Stimulated activated memory B cell treated with anti-CD40 and anti-IgM and Interleukin-4, amounts not matched to agents 10 μg/mL and 1 μg/mL and 100 μg/mL, for 72 hours (primary cell): ENCODE measurements at regions not wholly inside any gene's neighbourhood (a gene's known extent, or its start where the extent isn't known, plus 50 kb on each side); places are given as distances from the start of the nearest gene placed in this dataset.
"Not testable (repeated sequence)": the region's sequence is repeated elsewhere in the genome, so short reads cannot be mapped to it uniquely, and the experiment has no call there.

ENCODE experiments used
- ATAC-seq: fragments of 150-1000 bp; cut with Tn5 transposase; 2 replicates; pipeline ENCODE4 v1.10.0; 2021
- H3K27ac Mint-ChIP-seq: one replicate; pipeline ENCODE4 v1.8.0; 2022; ENCODE audit warnings: mild to moderate bottlenecking, mixed read lengths
- H3K27me3 Mint-ChIP-seq: one replicate; pipeline ENCODE4 v1.8.0; 2022; ENCODE audit warnings: mixed read lengths
- H3K36me3 Mint-ChIP-seq: one replicate; pipeline ENCODE4 v1.8.0; 2022; ENCODE audit warnings: mixed read lengths
- H3K4me1 Mint-ChIP-seq: one replicate; pipeline ENCODE4 v1.8.0; 2022; ENCODE audit warnings: mixed read lengths
- H3K4me3 Mint-ChIP-seq: one replicate; pipeline ENCODE4 v1.8.0; 2022; ENCODE audit warnings: mild to moderate bottlenecking, moderate library complexity, mixed read lengths
- H3K9me3 Mint-ChIP-seq: one replicate; pipeline ENCODE4 v1.8.0; 2022; ENCODE audit warnings: mixed read lengths

DNA sequence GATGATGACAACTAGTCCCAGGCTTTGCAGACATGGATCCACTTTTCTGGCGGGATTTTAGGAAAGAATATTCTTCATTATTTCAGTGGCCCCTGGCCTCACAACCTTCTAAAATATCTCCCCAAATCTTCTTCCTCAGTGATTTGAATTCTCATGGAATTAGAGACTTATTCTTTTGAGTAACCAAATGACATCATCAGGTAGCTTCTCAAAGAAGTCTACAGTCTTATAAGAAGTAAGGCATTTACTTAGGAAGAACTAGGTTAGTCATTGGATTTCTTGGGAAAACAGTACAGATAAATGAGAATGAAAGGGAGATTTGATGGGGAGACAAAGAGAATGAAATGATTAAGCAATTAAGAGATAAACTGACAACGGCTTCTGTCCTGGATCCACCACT, 201.1 kb upstream of the PROX1 start:
- H3K4me3 Mint-ChIP-seq = no peak overlapping the region
- H3K9me3 Mint-ChIP-seq = peaks cover 3% of the 10 kb centered on the region
- H3K27me3 Mint-ChIP-seq = peaks cover 8% of the 10 kb centered on the region
- no peak for ATAC-seq
- no peaks in the 10 kb centered on the region for H3K4me1 Mint-ChIP-seq
- no peaks in the 10 kb centered on the region for H3K36me3 Mint-ChIP-seq
- no peak overlapping the region for H3K27ac Mint-ChIP-seq

DNA sequence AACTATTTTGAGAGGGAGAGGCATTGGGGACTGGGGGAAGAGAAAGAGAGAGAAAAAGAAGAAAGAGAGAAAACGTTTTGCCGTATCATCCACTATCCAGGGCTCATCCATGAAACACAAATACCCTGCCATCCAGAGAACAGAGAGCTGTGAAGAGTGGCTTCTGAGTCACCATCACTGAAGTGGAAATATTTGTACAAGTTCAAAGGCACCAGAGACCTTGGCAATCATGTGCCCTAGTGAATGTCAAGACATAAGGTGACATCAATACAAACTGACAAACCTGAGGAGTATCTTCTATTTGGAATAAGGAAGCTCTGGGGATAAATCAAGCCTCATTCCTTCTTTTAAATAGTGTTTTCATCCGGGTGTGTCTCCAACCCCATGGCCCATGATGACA, 197.2 kb upstream of the PROX1 start:
- Mint-ChIP-seq H3K36me3 (no peaks in the 10 kb centered on the region), H3K27ac (no peak overlapping the region), H3K27me3 (peaks cover 7% of the 10 kb centered on the region), H3K9me3 (peaks cover 3% of the 10 kb centered on the region), H3K4me3 (no peak overlapping the region), H3K4me1 (no peaks in the 10 kb centered on the region)
- no peak for ATAC-seq

DNA sequence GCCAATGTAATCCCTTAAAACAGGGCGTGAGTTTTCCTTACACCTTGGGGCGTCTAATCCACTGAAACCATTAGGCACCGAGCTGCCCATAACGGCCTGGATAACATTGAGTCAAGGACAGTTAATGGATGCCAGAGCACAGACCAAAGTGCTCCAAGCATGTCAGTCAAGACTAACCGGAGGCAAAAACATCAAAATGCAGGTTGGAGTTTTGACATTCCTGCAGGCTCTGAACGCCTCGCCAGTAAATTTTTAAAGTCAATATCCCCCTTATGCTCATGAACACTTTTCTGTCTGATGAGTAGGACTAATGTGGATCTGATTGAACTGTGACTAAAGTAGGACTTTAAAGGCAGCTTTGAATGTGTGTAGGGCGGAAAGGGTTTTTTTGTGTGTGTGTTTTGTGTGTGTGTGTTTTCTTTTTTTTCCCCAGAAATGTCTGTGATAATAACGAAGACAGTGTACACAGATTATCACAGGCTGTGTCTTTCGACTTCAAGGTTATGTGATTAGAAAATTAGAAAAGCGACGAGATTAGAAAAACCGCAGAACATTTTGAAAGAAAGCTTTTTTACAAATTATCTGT, 194.2 kb upstream of the PROX1 start:
- H3K4me1 Mint-ChIP-seq = no peaks in the 10 kb centered on the region
- H3K4me3 Mint-ChIP-seq = no peak overlapping the region
- no peak overlapping the region for H3K27ac Mint-ChIP-seq
- no peak for ATAC-seq
- peaks cover 3% of the 10 kb centered on the region for H3K9me3 Mint-ChIP-seq
- no peaks in the 10 kb centered on the region for H3K36me3 Mint-ChIP-seq
- no peaks in the 10 kb centered on the region for H3K27me3 Mint-ChIP-seq

DNA sequence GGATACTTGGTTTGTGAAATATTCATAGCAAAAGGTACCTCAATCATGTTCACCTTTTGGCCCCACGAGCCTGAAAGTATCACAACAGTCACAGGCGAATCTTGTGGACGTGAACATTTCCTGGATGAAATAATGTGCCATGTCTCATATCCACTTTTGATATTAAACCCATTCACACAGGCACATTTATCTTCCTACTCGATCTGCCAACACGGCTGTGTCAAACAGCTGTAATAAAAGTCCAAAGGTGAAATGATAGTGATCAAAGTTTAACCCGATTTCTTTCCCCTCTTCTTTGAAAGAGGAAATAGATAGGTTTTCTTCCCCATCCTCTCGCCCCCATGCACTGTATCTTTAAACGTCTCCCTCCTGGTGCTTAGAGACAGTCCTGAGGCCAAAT, 191.2 kb upstream of the PROX1 start:
- Mint-ChIP-seq H3K27ac (no peak overlapping the region), H3K4me1 (no peaks in the 10 kb centered on the region), H3K9me3 (peaks cover 2% of the 10 kb centered on the region), H3K4me3 (no peak overlapping the region), H3K36me3 (no peaks in the 10 kb centered on the region), H3K27me3 (no peaks in the 10 kb centered on the region)
- no peak for ATAC-seq

DNA sequence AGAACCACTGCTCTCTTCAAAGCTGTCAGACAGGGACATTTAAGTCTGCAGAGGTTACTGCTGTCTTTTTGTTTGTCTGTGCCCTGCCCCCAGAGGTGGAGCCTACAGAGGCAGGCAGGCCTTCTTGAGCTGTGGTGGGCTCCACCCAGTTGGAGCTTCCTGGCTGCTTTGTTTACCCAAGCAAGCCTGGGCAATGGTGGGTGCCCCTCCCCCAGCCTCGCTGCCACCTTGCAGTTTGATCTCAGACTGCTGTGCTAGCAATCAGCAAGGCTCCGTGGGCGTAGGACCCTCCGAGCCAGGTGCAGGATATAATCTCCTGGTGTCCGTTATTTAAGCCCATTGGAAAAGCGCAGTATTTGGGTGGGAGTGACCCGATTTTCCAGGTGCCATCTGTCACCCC, 179.5 kb upstream of the PROX1 start:
- H3K27me3 Mint-ChIP-seq, H3K9me3 Mint-ChIP-seq, H3K27ac Mint-ChIP-seq, H3K4me3 Mint-ChIP-seq, H3K4me1 Mint-ChIP-seq, ATAC-seq, H3K36me3 Mint-ChIP-seq: not testable (repeated sequence)

DNA sequence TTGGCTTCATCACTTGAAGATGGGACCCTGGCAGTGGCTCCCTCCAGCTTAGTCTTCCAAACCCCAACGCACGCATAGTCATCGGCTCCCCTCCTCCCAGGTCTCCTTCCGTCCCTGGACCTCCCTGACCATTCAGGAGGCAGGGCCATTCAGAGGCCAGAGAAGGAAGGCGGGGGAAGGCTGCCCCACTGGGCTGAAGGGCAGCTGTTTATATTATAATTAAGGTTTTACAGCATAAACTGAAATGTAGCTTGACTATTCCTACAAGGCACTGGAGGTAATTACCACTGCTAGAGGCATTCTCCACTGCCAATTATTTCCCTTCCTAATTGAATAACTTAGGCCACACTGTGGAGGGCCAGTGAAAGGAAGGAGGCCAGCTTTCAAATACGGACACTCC, 170.6 kb upstream of the PROX1 start:
- H3K27me3 Mint-ChIP-seq = no peaks in the 10 kb centered on the region
- H3K4me1 Mint-ChIP-seq = no peaks in the 10 kb centered on the region
- H3K9me3 Mint-ChIP-seq = no peaks in the 10 kb centered on the region
- no peak overlapping the region for H3K4me3 Mint-ChIP-seq
- no peak for ATAC-seq
- H3K36me3 Mint-ChIP-seq = no peaks in the 10 kb centered on the region
- H3K27ac Mint-ChIP-seq = no peak overlapping the region

DNA sequence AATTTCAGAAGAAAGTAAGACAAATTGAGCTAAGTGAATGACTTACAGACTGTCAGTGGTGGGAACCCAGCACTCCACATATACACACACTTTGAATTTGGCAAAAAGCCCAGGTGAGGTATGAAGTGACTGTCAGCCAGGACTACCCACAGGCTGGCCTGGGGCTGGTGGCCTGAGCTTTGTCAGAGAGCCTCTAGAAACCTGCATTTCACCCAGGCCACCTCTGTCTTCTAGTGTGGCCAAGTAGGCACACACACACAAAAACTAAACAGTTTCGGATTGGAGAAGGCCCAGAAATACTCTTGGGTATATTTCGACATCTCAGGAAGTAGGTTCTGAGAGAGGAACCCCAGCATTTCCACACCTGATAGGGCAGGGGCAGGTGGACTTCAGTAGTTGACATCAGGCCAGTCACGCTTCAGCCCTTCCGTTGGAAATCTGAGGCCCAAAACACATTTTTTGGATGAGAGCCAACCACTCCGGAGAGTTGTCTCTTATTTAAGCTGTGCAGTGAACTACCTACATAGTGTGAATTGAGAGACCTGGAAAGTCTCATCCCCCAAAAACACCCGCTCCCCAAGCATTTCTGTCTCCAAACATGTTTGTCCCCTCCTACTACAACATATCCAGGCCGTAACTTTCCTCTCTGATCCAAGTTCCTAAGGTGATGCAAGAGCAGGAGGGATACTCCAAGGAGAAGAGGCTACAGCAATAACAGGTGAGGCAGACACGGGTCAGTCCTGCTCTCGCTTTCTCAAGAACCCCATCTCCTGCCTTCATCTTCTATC, 167.2 kb upstream of the PROX1 start:
- no peak overlapping the region for H3K4me3 Mint-ChIP-seq
- no peak for ATAC-seq
- no peaks in the 10 kb centered on the region for H3K27me3 Mint-ChIP-seq
- H3K9me3 Mint-ChIP-seq = no peaks in the 10 kb centered on the region
- no peaks in the 10 kb centered on the region for H3K36me3 Mint-ChIP-seq
- H3K4me1 Mint-ChIP-seq = no peaks in the 10 kb centered on the region
- H3K27ac Mint-ChIP-seq = no peak overlapping the region

DNA sequence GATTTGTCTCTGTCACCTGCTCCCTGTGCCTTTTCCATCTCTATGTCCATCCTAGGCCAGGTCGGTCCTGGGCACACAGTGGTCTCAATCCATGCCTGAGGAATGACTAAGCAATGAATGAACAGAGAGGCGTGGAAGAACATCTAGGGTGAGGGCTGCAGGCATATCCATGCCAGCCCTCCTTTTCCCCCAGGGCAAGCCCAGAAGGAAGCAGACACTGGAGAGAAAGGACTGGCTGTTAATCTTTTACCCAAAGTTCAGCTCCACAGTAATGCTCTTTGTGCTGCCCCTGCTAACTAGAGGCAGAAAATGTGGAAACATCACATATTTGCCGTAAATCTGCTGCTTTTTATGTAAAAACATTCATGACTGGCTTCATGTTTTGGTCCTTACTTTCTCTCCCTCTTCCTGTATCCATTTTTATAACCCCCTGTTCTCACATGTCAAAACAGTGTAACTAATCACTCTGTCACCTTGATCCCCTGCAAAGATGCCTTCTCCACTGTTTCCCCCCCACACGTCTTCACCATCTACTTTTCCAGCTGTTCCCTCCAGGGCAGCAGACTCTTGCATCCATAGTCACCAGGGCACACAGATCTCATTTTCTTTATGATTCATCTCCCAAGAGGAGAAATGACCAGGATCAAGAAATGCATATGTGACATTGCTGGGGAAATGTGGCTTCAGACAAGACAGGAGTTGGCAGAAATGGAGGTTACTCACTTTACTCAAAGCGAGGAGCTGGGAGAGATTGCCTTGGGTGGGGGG, 166.4 kb upstream of the PROX1 start:
- no peaks in the 10 kb centered on the region for H3K4me1 Mint-ChIP-seq

DNA sequence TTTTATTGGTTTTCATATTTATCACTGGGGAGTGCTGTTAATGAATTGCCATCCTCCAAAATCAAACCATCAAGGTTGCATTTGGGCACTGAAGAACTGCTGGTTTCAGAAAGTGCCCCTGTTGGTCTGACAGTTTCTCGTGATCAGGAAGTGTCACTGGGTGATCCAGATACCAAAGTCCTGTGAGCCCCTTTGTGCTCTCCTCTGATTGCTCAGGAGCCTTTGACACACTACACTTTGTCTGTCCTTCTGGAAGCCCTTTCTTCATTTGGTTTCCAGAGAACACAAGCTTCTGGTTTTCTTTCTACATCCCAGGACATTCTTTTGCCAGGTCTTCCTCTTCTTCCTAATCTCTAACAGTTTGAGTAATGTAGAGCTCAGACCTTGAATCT, 165.8 kb upstream of the PROX1 start:
- Mint-ChIP-seq H3K9me3 (no peaks in the 10 kb centered on the region), H3K27ac (no peak overlapping the region), H3K36me3 (no peaks in the 10 kb centered on the region), H3K4me1 (no peaks in the 10 kb centered on the region), H3K27me3 (no peaks in the 10 kb centered on the region), H3K4me3 (no peak overlapping the region)
- ATAC-seq = no peak

More for the DNA sequence above, 166.4 kb upstream of the PROX1 start:
- Mint-ChIP-seq H3K27ac (no peak overlapping the region), H3K36me3 (no peaks in the 10 kb centered on the region), H3K27me3 (no peaks in the 10 kb centered on the region), H3K9me3 (no peaks in the 10 kb centered on the region), H3K4me3 (no peak overlapping the region)
- ATAC-seq = no peak

DNA sequence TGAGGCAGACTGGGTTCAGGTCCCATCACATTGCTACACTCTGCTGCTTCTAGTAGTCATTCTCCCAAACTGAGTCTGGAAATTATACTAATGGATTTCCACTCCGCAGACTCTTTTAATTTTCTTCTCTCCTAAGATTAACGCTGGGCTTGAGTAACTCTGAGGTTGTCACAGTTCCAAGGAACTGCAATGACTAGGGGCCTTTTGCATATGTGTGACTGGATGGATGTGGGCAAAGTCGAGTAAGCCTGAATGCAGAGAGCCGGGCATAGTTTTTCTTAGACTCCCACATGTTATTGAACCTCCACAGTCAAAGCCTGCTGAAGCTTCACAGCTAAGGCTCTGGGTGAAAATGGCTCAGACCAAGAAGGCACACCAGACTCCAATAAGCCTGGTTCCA, 160.9 kb upstream of the PROX1 start:
- no peaks in the 10 kb centered on the region for H3K27me3 Mint-ChIP-seq
- no peaks in the 10 kb centered on the region for H3K4me1 Mint-ChIP-seq
- ATAC-seq = no peak
- no peak overlapping the region for H3K27ac Mint-ChIP-seq
- H3K9me3 Mint-ChIP-seq = peaks cover 3% of the 10 kb centered on the region
- H3K4me3 Mint-ChIP-seq = no peak overlapping the region
- H3K36me3 Mint-ChIP-seq = no peaks in the 10 kb centered on the region

DNA sequence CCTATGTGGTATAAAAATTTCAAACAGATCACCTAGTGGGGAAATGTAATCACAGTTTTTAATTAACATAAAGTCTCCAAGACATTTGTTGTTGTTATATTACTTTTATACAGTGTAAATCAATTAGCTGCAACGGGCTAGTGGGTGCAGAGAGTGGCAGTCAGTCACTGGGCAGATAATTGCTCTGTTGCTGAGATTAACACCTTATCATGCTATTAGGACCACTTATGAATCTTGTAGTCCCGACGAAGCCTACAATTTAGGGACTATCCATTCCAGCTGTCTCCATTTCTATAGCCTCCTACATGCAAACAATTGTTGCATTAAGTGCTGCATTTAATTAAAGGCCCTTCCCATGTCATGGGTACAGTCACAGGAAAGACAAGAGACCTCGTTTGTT, 158.9 kb upstream of the PROX1 start:
- no peak for ATAC-seq
- Mint-ChIP-seq H3K4me1 (no peaks in the 10 kb centered on the region), H3K27ac (no peak overlapping the region), H3K9me3 (peaks cover 3% of the 10 kb centered on the region), H3K36me3 (no peaks in the 10 kb centered on the region), H3K27me3 (no peaks in the 10 kb centered on the region), H3K4me3 (no peak overlapping the region)

DNA sequence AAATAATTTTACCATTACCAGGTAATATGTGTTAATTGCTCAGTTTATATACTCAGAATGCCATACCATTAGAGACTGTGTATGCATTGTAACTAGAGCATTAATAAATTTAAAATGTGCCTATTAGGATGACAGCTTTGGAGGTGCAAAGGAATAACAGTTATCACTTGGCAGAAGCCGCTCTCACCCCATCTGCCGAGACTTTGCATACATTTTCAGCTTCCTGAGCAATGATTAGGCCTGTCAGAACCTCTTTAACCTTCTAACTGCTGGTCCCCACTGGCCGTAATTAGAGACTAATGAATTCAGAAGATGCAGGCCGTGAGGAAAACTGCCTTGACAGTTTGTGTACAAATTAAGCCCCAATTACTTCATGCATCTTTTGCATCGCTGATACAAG, 158.0 kb upstream of the PROX1 start:
- no peaks in the 10 kb centered on the region for H3K4me1 Mint-ChIP-seq
- ATAC-seq = no peak
- H3K27ac Mint-ChIP-seq = no peak overlapping the region
- no peaks in the 10 kb centered on the region for H3K36me3 Mint-ChIP-seq
- H3K4me3 Mint-ChIP-seq = no peak overlapping the region
- H3K9me3 Mint-ChIP-seq = peaks cover 3% of the 10 kb centered on the region
- no peaks in the 10 kb centered on the region for H3K27me3 Mint-ChIP-seq

DNA sequence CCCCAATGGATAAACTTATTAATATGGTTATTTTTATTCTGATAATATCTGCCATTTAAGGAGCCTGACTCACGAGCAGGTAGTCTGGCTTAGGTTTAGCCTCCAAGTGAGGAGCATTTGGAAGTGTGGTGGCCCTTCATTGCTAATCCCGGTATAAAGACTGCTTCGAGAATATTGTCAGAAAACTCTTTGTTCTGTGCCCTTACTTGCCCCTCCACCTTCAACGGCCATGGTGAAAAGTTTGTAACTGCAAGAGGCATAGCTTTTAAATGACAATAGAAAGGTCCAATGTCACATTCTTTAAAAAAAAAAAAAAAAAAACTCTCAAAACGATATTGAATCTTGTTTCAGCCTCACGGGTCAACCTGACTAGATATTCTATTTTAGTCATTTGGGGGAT, 157.4 kb upstream of the PROX1 start:
- H3K9me3 Mint-ChIP-seq = peaks cover 3% of the 10 kb centered on the region
- no peaks in the 10 kb centered on the region for H3K4me1 Mint-ChIP-seq
- H3K27ac Mint-ChIP-seq = no peak overlapping the region
- no peak for ATAC-seq
- no peaks in the 10 kb centered on the region for H3K36me3 Mint-ChIP-seq
- no peak overlapping the region for H3K4me3 Mint-ChIP-seq
- H3K27me3 Mint-ChIP-seq = no peaks in the 10 kb centered on the region

DNA sequence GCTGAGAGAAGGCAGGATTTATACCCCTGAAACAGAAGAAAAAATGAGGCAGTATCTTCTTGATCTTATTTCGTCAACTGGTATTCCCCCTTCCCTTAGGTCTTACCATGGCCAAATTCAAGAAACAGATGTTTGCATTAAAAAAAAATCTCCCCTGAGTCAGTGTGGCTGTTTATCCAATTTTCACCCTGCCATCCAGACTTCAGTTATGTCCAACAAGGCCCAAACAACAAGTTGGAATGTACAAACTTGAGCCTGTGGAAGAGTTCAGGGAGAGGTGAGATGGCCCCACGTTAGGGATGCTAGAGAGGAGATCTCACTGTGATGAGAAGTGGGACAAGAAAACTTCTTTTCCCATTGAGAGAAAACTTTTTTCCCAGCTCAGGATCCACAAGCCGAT, 147.2 kb upstream of the PROX1 start:
- H3K4me1 Mint-ChIP-seq = no peaks in the 10 kb centered on the region
- H3K27ac Mint-ChIP-seq = no peak overlapping the region
- no peaks in the 10 kb centered on the region for H3K36me3 Mint-ChIP-seq
- peaks cover 9% of the 10 kb centered on the region for H3K27me3 Mint-ChIP-seq
- no peaks in the 10 kb centered on the region for H3K9me3 Mint-ChIP-seq
- no peak overlapping the region for H3K4me3 Mint-ChIP-seq
- no peak for ATAC-seq

DNA sequence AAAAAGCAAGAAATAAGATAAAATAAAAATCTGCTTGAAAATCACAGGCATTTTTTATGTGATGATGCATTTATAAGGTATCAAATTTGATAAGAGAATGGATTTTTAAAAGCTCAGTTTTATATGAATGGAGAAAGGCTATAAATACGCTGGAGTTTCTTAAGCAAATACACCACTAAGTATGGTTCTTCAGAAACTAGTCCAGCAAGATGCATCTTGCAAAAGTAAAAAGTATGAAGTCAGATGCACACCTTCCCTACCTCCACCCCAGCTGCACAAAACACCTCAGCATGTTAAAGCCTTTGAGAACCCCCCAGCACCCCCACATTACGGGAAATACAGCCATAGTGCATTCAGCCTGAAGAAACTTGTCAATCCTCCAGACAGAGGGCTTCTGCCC, 143.1 kb upstream of the PROX1 start:
- Mint-ChIP-seq H3K27ac (no peak overlapping the region), H3K27me3 (peaks cover 9% of the 10 kb centered on the region), H3K9me3 (peaks cover 3% of the 10 kb centered on the region), H3K4me1 (no peaks in the 10 kb centered on the region), H3K36me3 (no peaks in the 10 kb centered on the region), H3K4me3 (no peak overlapping the region)
- ATAC-seq = no peak

DNA sequence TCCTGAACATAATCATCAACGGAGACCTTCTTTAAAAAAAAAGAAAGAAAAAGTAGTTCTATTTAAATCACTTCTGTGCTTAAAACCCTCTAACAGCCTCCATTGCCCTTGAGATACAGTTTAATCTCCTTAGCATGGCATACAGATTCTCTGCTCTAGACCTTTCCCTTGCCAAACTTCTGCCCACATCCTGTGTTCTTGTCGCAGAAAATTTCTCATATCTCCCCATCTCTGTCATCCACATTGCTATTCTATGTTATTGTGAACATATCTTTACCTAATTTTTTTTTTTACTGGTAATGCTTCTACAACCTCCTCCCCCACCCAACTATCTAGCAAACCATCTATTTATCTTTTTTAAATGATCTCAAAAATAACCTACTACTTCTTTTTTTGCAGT, 135.7 kb upstream of the PROX1 start:
- no peaks in the 10 kb centered on the region for H3K36me3 Mint-ChIP-seq
- no peak overlapping the region for H3K27ac Mint-ChIP-seq
- no peaks in the 10 kb centered on the region for H3K9me3 Mint-ChIP-seq
- H3K4me1 Mint-ChIP-seq = no peaks in the 10 kb centered on the region
- H3K4me3 Mint-ChIP-seq = no peak overlapping the region
- ATAC-seq = no peak
- H3K27me3 Mint-ChIP-seq = no peaks in the 10 kb centered on the region
